ENCODE measurements at regions not wholly inside any gene's neighbourhood (a gene's known extent, or its start where the extent isn't known, plus 50 kb on each side); places are given as distances from the start of the nearest gene placed in this dataset.

DNA sequence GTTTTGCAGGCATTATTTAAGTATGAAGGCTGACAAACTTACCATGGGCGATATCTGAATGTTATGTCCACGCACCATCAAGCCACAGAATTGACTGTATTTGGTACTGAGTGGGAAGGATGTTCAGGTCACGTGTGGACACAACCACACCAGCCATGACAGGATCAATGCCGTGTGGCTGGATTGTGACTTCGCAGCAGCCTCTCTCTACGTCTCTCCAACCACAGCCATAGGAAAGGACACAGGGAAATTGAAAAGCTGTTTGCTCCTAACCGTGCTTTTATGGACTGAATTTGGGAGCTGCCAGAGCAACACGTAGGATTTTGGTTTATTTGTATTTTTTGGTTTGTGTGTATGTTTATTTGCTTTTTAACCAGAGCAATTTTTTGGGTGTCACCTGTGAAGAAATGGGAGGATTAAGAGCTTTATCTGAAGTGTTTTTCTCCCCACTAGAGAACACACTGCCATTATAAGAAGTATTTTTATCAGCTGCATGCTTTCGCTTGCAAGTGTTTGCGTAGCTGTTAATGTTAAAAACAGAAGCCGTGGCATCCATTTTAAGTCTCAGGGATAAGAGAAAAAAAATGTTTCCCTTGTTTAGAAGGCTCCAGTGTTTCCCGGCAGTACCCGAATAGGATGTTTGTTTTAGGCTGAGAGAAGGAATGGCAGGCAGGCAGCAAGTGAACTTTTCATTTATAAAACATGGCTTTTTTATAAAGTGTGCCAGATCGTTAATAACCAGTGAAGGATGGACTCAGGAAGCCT, 401.1 kb upstream of the NFE2L3 start:
- TF ChIP-seq POLR2AphosphoS5 (IDR thresholded peaks at IDR 0.05; ENCODE audit: low read depth) = no peak
- TF ChIP-seq, protein P1, sequence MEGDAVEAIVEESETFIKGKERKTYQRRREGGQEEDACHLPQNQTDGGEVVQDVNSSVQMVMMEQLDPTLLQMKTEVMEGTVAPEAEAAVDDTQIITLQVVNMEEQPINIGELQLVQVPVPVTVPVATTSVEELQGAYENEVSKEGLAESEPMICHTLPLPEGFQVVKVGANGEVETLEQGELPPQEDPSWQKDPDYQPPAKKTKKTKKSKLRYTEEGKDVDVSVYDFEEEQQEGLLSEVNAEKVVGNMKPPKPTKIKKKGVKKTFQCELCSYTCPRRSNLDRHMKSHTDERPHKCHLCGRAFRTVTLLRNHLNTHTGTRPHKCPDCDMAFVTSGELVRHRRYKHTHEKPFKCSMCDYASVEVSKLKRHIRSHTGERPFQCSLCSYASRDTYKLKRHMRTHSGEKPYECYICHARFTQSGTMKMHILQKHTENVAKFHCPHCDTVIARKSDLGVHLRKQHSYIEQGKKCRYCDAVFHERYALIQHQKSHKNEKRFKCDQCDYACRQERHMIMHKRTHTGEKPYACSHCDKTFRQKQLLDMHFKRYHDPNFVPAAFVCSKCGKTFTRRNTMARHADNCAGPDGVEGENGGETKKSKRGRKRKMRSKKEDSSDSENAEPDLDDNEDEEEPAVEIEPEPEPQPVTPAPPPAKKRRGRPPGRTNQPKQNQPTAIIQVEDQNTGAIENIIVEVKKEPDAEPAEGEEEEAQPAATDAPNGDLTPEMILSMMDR (IDR thresholded peaks at IDR 0.05; ENCODE audit: insufficient read depth, low read length) = no peak
- TF ChIP-seq, protein P2, sequence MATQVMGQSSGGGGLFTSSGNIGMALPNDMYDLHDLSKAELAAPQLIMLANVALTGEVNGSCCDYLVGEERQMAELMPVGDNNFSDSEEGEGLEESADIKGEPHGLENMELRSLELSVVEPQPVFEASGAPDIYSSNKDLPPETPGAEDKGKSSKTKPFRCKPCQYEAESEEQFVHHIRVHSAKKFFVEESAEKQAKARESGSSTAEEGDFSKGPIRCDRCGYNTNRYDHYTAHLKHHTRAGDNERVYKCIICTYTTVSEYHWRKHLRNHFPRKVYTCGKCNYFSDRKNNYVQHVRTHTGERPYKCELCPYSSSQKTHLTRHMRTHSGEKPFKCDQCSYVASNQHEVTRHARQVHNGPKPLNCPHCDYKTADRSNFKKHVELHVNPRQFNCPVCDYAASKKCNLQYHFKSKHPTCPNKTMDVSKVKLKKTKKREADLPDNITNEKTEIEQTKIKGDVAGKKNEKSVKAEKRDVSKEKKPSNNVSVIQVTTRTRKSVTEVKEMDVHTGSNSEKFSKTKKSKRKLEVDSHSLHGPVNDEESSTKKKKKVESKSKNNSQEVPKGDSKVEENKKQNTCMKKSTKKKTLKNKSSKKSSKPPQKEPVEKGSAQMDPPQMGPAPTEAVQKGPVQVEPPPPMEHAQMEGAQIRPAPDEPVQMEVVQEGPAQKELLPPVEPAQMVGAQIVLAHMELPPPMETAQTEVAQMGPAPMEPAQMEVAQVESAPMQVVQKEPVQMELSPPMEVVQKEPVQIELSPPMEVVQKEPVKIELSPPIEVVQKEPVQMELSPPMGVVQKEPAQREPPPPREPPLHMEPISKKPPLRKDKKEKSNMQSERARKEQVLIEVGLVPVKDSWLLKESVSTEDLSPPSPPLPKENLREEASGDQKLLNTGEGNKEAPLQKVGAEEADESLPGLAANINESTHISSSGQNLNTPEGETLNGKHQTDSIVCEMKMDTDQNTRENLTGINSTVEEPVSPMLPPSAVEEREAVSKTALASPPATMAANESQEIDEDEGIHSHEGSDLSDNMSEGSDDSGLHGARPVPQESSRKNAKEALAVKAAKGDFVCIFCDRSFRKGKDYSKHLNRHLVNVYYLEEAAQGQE (IDR thresholded peaks at IDR 0.05; ENCODE audit: insufficient replicate concordance, low read depth) = no peak
- no peak for TF ChIP-seq GABPA (IDR thresholded peaks at IDR 0.05; ENCODE audit: low read depth)
- no peak for TF ChIP-seq SPI1 (IDR thresholded peaks at IDR 0.05; ENCODE audit: borderline replicate concordance, low read depth)
- no peak overlapping the region for H3K27ac ChIP-seq (replicated peaks)

DNA sequence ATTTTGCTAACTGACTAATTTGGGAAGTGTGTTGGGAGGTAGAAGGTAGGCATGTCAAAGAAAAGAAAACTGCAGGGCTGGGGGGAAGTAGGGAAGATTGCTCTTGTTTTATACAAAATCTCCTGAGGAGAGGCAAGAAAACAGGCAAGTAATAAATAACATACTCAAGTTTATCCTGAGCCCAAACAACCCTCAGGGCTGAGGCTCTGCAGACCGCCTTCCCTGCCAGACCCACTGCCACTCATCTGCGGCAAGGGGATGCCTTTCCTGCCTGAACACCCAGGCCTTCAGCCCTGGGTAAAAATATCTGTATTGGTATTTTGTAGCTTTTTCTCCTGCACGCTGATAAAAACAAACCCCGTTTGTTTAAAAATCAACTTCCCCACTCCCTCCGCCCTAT, 399.8 kb upstream of the NFE2L3 start:
- no peak for DNase-seq (ENCODE audit: low read depth in 1 of 2, low spot score in 1 of 2)
- H3K4me3 ChIP-seq (replicated peaks; ENCODE audit: insufficient read depth, low read length) = no peak overlapping the region
- TF ChIP-seq, protein P1 (IDR thresholded peaks at IDR 0.05; ENCODE audit: insufficient read depth, low read length) = no peak
- TF ChIP-seq, protein P2 (IDR thresholded peaks at IDR 0.05; ENCODE audit: insufficient replicate concordance, low read depth) = no peak
- no peak for TF ChIP-seq POLR2AphosphoS5 (IDR thresholded peaks at IDR 0.05; ENCODE audit: low read depth)
- no peak for TF ChIP-seq SPI1 (IDR thresholded peaks at IDR 0.05; ENCODE audit: borderline replicate concordance, low read depth)
- TF ChIP-seq GABPA (IDR thresholded peaks at IDR 0.05; ENCODE audit: low read depth) = no peak
- H3K27me3 ChIP-seq (ENCODE audit: insufficient read depth, poor library complexity, severe bottlenecking) = peaks cover 5% of the 10 kb centered on the region
- H3K27ac ChIP-seq (replicated peaks) = no peak overlapping the region

More for the DNA sequence above, 401.1 kb upstream of the NFE2L3 start:
- no peak for DNase-seq (ENCODE audit: low read depth in 1 of 2, low spot score in 1 of 2)
- Histone ChIP-seq H3K4me3 (replicated peaks; ENCODE audit: insufficient read depth, low read length) (no peak overlapping the region), H3K27me3 (ENCODE audit: insufficient read depth, poor library complexity, severe bottlenecking) (peaks cover 2% of the 10 kb centered on the region)

DNA sequence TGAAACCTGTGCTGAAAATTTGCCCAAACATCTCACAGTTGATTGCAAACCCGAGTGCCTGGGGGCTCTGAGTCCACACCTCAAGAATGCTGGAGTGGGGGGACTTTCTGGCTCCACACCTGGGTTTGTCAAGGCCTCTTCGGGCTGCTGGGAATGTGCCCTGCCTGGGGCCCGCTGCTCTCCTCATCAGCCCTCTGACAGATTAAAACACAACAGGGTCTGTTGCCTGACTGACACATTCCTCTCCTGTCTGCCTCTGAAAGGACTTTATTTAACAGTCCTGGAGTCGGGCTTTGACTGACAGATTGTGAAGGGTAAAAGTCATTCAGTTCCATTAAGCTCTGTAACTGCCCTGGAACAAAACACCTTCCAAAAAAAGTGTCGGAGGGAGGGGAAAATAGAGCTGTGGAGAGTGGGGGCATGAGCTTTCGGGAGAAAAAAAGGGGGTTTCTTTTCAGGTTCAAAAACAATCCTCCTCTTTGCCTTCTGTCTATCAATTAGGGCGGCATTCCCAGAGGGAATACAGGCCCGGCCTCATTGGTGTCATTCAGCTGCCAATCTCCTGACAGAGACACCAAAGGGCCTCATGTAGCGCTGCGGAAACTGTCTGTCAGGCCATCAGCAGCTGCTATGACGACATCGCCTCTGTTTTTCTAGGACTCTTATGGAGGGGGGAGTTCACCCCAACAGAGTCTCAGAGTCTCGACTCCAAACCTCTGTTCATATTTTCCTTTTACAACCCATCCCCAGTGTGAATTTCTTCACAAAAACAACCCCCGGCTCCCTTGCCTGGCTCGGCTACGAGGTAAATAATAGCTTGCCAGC, 398.8 kb upstream of the NFE2L3 start:
- no peak for DNase-seq (ENCODE audit: low read depth in 1 of 2, low spot score in 1 of 2)
- Histone ChIP-seq H3K27ac (replicated peaks) (no peak overlapping the region), H3K27me3 (ENCODE audit: insufficient read depth, poor library complexity, severe bottlenecking) (peaks cover 6% of the 10 kb centered on the region)

DNA sequence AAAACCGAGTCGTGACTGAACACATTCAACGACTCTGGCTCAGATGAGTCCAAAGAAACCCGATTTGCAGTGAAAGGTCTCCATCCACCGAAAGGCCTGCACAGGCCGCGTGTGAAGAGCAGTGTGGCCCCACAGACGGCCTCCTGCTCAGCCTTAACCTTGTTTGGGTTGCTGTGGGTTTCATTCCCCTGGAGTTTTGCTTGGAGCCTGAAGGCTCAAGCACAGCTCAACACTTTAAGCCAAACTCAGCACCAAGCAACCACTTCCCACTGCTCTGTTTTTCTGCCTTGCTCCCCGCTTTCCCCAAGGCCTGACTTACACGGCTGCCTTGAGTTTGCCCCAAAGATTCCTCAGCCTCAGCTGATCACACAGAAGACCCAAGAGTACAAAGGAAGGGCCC, 398.2 kb upstream of the NFE2L3 start:
- Histone ChIP-seq H3K27me3 (ENCODE audit: insufficient read depth, poor library complexity, severe bottlenecking) (peaks cover 6% of the 10 kb centered on the region), H3K27ac (replicated peaks) (no peak overlapping the region), H3K4me3 (replicated peaks; ENCODE audit: insufficient read depth, low read length) (no peak overlapping the region)
- no peak for TF ChIP-seq POLR2AphosphoS5 (IDR thresholded peaks at IDR 0.05; ENCODE audit: low read depth)
- TF ChIP-seq, protein P1 (IDR thresholded peaks at IDR 0.05; ENCODE audit: insufficient read depth, low read length) = no peak
- no peak for TF ChIP-seq SPI1 (IDR thresholded peaks at IDR 0.05; ENCODE audit: borderline replicate concordance, low read depth)
- TF ChIP-seq GABPA (IDR thresholded peaks at IDR 0.05; ENCODE audit: low read depth) = no peak
- TF ChIP-seq, protein P2 (IDR thresholded peaks at IDR 0.05; ENCODE audit: insufficient replicate concordance, low read depth) = no peak
- DNase-seq (ENCODE audit: low read depth in 1 of 2, low spot score in 1 of 2) = no peak

More for the DNA sequence above, 398.8 kb upstream of the NFE2L3 start:
- no peak for TF ChIP-seq SPI1 (IDR thresholded peaks at IDR 0.05; ENCODE audit: borderline replicate concordance, low read depth)
- H3K4me3 ChIP-seq (replicated peaks; ENCODE audit: insufficient read depth, low read length) = no peak overlapping the region

Measured in HL-60 (cell line).